GM18517 (cell line): ENCODE measurements at regions not wholly inside any gene's neighbourhood (a gene's known extent, or its start where the extent isn't known, plus 50 kb on each side); places are given as distances from the start of the nearest gene placed in this dataset.

Experiments used
- ATAC-seq: cut with Tn5 transposase; IDR thresholded peaks from one replicate; pipeline ENCODE4 v1.9.1; 2021; ENCODE audit warnings: mild to moderate bottlenecking, moderate library complexity; ENCODE audit not compliant: unreplicated experiment

- no peak for ATAC-seq
These were observed 237.5 kb downstream of the EPHA4 start for GRCh38 chr2:221334481-221335218.

DNA sequence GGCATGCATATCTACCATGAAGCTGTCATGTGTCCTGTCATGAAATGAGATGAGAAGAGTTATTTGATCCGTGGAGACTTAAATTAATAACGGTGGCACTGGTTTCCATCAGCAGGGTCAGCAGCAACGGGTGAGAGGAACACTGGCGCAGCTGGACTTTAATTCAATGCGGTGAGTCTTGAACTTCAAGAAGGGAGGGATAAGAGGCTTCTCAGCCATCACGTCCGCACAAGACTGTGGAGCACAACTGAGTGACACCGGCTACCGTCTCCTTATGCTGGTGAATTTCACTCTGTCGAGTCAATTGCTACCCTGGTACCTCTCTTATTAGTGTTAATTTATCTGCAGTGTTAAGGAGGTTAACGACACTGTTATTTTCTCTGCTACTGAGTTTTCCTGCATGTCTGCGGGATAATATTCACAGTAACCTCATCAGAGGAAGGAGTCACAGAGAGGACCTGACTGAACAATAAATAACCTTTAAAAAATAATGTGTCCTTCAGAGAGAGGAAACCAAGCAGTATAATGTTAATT lies 236.8 kb downstream of the EPHA4 start:
- no peak for ATAC-seq

GRCh38 chr2:221336967-221337366 lies 235.1 kb downstream of the EPHA4 start:
- ATAC-seq: no peak

GRCh38 chr2:221337957-221338685 lies 234.0 kb downstream of the EPHA4 start:
- ATAC-seq: no peak

DNA sequence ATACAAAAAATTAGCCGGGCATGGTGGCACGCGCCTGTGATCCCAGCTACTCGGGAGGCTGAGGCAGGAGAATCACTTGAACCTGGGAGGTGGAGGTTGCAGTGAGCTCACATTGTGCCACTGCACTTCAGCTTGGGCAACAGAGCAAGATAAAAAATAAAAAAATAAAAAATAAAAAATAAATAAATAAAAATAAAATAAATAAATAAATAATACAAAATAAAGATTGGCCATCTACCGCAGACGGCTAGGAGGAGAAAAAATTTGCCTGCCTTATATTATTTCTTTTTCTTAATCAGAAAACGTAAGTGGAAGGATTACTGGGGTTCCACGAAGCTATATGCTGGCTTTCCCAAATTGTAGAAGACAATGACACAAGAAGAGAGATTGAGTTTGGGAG lies 229.7 kb downstream of the EPHA4 start:
- ATAC-seq: no peak

DNA sequence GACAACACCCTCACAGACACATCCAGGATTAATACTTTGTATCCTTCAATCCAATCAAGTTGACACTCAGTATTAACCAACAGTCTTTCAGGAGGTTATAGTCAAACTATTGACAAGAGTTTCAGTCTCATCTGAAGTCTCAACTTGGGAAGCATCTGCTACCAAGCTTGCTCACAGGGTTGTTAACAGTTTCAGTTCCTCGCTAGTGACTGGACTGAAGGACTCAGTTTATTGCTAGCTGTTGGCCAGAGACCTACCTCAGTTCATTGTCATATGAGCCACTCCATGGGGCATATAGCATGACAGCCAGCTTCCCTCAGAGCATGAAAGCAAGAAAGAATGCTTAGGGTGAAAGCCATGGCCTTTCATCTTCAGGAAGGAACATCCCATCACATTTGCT lies 228.6 kb downstream of the EPHA4 start:
- ATAC-seq: no peak

- no peak for ATAC-seq
These were observed 226.6 kb downstream of the EPHA4 start for GRCh38 chr2:221345516-221345915.

GRCh38 chr2:221346411-221346810 lies 225.7 kb downstream of the EPHA4 start:
- ATAC-seq: no peak

DNA sequence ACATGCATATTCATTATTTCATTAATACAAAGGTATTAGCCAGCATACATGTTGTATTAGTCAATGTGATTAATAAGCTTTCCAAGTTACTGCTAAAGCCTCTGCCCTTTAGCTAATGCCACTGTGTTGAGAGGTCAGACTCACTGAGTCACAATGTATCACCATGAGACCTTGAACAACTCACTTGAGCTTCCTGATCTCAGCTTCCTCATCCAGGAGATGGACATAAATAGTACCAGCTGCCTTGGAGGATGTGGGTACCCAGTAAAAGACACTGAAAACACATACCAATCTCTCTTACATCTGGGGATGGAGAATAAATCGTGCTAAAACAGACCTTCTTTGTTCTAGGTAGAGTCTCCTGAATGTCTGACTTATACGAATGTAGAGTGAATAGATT lies 224.6 kb downstream of the EPHA4 start:
- no peak for ATAC-seq

GRCh38 chr2:221350616-221351015 lies 221.5 kb downstream of the EPHA4 start:
- ATAC-seq: no peak

DNA sequence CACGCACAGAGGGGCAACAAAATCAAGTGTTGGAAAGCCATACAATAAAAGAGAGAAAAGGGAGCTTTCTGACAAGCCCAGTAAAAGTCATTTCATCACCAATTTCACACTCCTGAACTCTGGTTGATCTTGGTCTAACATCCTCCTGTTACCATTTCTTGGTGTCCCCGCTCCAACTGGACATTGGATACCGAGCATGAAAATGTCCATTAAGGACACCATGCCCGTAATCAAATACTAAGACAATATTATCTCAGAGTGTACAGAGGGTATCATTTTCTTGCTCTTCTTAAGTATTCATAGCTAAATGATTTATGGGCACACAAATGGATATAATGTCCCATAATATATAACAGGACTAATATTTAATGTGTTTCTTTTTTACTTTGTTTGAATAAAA lies 218.9 kb downstream of the EPHA4 start:
- no peak for ATAC-seq

DNA sequence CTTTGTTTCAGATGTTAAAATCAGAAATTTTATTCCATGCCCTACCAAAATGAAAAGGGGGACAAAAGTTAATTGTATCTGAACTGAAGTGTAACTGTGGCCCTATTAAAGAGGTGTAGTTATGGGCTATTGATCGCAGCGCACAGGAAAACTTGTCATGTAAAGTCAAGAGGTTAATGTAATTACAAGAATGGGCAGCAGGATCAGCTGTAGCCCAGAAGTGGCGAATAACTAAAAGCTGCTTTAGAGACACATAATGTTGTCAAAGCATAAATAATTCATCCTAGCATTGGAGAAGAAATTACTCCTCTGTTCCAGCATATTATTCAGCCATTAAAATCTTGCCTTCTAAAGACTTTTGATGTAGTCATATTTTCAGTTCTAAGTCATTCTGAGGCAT lies 211.8 kb downstream of the EPHA4 start:
- ATAC-seq: no peak

DNA sequence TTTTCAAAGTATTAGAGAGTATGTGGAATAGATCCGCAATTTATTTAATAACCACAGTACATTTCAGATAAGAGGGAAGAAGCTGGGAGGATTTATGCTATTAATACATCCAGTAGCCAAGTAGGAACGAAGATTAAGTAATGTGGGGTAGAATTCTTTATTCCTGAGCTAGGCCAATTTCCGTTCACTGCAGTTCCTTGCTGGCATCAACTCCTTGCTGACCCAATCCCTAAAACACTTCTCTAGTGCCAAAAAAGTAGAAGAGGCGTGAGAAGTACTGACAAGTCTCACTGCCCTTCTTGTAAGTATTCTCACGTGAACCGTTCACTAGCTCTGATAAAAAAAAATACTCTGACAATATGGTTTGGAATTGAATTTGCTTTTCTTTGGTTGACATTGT lies 211.4 kb downstream of the EPHA4 start:
- ATAC-seq: no peak

DNA sequence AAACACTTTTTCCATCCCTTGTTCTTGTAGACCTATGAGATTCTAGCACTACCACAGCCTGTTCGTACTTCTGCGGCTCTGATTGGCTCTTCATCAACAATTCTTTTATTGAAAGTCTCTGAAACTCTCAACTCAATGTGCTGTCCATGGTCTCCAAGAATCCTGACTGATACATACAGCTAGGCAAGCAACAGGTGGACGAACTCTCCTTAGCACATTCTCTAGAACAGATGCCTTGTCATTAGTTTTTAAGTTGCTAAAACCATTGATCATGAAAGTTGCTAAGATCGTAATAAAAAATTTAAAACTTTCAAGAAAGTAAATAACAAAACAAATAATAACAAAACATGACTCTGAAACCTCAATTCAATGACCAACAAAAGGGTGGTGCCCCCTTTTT lies 210.5 kb downstream of the EPHA4 start:
- no peak for ATAC-seq

- no peak for ATAC-seq
These were observed 207.4 kb downstream of the EPHA4 start for GRCh38 chr2:221364672-221365071.
